Endothelial cell of umbilical vein (primary cell): ENCODE measurements at regions not wholly inside any gene's neighbourhood (a gene's known extent, or its start where the extent isn't known, plus 50 kb on each side); places are given as distances from the start of the nearest gene placed in this dataset.

ENCODE experiments used
- CTCF ChIP-seq, 2 donors: IDR thresholded peaks; 1 replicate in 1 of 2; 2 replicates in 1 of 2; pipeline ENCODE4 v1.5.1; 2011; ENCODE audit warnings: low read length in 2 of 2, mild to moderate bottlenecking in 2 of 2, moderate library complexity in 2 of 2, control low read depth in 1 of 2, inconsistent platforms in 1 of 2, low read depth in 1 of 2; ENCODE audit not compliant: insufficient read depth in 1 of 2; ENCODE audit errors: extremely low read depth in 1 of 2
- EZH2 ChIP-seq: IDR thresholded peaks from 2 replicates; pipeline ENCODE4 v1.6.1; 2012; ENCODE audit warnings: borderline replicate concordance, low read depth, mild to moderate bottlenecking, moderate library complexity, low read length, inconsistent platforms; ENCODE audit not compliant: severe bottlenecking
- FOS ChIP-seq: IDR thresholded peaks from 2 replicates; pipeline ENCODE4 v1.6.1; 2011; ENCODE audit warnings: mild to moderate bottlenecking, low read length, moderate library complexity, borderline replicate concordance; ENCODE audit not compliant: insufficient read depth
- MAX ChIP-seq: IDR thresholded peaks from 2 replicates; pipeline ENCODE4 v1.6.1; 2011; ENCODE audit not compliant: insufficient read depth, insufficient read length
- MYC ChIP-seq: IDR thresholded peaks from one replicate; pipeline ENCODE4 v1.6.1; 2011; ENCODE audit warnings: mild to moderate bottlenecking, low read depth, low read length
- POLR2A ChIP-seq: IDR thresholded peaks from 2 replicates; pipeline ENCODE4 v1.6.1; 2012; ENCODE audit warnings: low read depth, mild to moderate bottlenecking, control low read depth, low read length
- POLR2AphosphoS5 ChIP-seq: IDR thresholded peaks from 2 replicates; pipeline ENCODE4 v1.6.1; 2012; ENCODE audit warnings: low read depth, mild to moderate bottlenecking, control low read depth, low read length, moderate library complexity; ENCODE audit not compliant: insufficient read depth

- no peak for TF ChIP-seq CTCF (IDR thresholded peaks at IDR 0.05; ENCODE audit: extremely low read depth in 1 of 2, insufficient read depth in 1 of 2, low read depth in 1 of 2, low read length in 2 of 2)
- no peak for TF ChIP-seq POLR2A
- TF ChIP-seq EZH2: no peak
- TF ChIP-seq MAX: no peak
- TF ChIP-seq FOS: no peak
- TF ChIP-seq MYC: no peak
- no peak for TF ChIP-seq POLR2AphosphoS5
These were observed 153.8 kb upstream of the LHX5 start for GRCh38 chr12:113625499-113625898.
